Epithelial cell of esophagus (primary cell): ENCODE measurements at regions not wholly inside any gene's neighbourhood (a gene's known extent, or its start where the extent isn't known, plus 50 kb on each side); places are given as distances from the start of the nearest gene placed in this dataset.

Experiments used
- DNase-seq: peaks from one replicate; pipeline ENCODE4 v3.0.0; 2010; ENCODE audit warnings: low read depth
- H3K4me3 ChIP-seq: 2 replicates; pipeline ENCODE4 v1.5.1; 2011; ENCODE audit warnings: mild to moderate bottlenecking, low read length, control low read depth
- TF ChIP-seq, protein P1 (sequence below): IDR thresholded peaks from 2 replicates; pipeline ENCODE4 v1.5.1; 2011; ENCODE audit warnings: low read depth, mild to moderate bottlenecking, low read length, control low read depth, inconsistent platforms; ENCODE audit not compliant: insufficient read depth; ENCODE audit errors: missing control alignments

DNA sequence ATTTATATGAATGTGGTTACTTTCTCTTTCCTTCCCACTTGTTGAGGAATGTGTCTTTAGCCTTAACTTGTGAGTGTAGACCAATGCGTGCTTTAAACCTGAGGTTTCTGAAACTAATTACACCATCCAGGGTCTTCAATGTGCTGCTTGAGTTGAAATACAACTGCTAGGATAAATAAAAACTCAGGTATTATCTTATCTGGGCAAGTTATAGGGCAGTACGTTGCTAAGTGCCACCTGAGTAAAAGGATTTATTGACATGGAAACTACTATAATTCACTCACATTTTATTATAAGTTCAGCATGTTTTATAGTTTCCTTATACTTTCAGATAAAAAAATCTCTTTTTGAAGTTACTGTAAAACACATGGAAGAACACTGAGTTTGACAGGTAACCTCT is 1136.8 kb upstream of the NUDT12 start:
- no peak for DNase-seq
- H3K4me3 ChIP-seq: no peak overlapping the region
- TF ChIP-seq, protein P1, sequence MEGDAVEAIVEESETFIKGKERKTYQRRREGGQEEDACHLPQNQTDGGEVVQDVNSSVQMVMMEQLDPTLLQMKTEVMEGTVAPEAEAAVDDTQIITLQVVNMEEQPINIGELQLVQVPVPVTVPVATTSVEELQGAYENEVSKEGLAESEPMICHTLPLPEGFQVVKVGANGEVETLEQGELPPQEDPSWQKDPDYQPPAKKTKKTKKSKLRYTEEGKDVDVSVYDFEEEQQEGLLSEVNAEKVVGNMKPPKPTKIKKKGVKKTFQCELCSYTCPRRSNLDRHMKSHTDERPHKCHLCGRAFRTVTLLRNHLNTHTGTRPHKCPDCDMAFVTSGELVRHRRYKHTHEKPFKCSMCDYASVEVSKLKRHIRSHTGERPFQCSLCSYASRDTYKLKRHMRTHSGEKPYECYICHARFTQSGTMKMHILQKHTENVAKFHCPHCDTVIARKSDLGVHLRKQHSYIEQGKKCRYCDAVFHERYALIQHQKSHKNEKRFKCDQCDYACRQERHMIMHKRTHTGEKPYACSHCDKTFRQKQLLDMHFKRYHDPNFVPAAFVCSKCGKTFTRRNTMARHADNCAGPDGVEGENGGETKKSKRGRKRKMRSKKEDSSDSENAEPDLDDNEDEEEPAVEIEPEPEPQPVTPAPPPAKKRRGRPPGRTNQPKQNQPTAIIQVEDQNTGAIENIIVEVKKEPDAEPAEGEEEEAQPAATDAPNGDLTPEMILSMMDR: no peak

DNA sequence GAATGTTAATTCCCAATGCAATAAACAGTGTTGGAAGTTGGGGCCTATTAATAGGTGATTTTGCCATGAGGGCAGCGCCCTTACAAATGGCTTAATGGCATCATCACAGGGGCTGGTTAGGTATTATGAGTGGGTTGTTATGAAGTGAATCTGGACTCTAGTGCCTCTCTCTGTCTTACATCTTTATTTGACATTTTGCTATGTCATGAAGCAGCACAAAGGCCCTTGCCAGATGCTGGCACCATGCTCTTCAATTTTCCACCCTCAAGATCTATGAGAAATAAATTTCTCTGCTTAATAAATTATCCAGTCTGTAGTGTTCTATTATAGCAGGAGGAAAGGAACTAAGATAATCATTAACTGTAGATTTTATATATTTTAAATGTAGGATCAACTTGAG is 1098.7 kb upstream of the NUDT12 start:
- DNase-seq: no peak
- TF ChIP-seq, protein P1: no peak

DNA sequence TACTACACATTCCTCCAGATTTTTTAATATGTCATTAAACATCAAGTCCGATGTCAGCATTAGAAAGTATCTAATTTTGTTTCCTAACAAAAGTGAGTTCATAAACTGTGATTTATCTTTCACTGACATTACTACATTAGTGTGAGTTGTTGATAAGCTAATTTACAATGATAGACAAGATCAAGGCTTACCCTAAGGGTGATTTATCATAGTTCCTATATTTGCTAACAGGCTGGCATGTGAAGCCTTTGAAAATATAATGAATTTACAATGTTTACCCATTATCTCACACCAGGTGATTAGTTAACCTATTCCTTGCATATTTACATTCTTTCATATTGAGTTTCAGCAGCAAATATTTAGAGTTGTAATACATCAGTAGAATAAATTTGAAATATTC is 1096.9 kb upstream of the NUDT12 start:
- H3K4me3 ChIP-seq: no peak overlapping the region
- no peak for DNase-seq
- TF ChIP-seq, protein P1: no peak

More for the DNA sequence above, 1098.7 kb upstream of the NUDT12 start:
- H3K4me3 ChIP-seq: no peak overlapping the region

DNA sequence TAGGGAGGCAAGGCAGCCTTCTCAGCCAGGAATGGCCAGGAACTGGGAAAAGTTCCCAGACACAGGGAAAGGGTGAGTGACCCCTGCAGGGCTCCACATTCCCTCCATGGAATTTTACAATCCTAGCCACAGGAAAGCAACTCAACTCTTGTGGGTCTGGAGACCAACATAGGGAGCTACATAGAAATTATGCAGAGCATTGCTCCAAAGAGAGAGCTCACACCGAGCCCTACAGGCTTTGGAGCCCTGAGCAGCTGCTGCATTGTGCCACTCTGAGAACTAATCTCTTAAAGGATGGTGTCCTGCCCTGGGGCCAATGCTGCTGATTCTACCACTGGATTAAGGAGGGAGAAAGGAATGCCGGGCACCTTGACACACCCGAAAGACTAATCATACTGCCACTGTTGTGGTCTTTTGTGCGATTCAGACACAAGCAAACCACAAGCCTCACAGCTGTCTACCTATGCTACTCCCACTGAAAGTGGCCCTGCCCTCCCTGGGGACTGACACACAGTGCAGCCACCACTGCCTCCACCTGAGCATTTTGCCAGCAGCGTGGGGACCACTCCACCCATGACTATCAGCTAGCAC is 1089.8 kb upstream of the NUDT12 start:
- peak; percentile 2 for DNase-seq
- TF ChIP-seq, protein P1: no peak
- H3K4me3 ChIP-seq: no peak overlapping the region

DNA sequence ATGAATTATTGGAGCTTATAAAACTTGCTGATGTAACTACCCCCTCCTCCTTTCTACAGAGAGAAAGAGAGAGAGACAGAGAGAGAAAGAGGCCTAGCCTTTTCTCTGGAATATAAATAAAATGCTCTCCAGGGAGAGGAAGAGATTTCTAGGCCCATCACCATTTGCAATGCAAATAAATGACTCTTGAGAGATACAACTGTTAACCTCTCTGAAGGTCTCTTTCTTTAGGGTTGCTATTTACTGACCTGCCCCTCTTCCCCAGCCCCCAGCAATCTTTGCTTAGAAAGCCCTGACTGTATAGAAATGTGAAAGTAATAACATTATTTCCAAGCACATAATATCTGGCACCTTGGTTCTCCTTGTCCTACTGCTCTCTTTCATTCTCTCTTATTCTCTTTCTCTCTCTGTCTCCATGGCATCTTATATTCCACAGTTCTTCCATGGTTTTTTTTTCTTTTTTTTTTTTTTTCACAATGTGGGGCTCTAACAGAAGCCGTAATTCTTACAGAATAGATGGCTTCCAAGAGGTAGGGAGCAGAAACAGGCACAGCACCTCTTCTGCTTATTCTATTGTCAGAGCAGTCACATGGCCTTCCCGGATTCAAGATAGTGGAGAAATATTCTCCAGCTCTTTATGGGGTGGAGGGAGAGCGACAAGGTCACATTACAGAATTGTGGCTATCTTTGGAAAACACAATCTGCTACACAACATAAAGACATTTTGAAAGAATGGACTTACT is 1087.9 kb upstream of the NUDT12 start:
- no peak for DNase-seq
- no peak overlapping the region for H3K4me3 ChIP-seq
- TF ChIP-seq, protein P1: no peak

DNA sequence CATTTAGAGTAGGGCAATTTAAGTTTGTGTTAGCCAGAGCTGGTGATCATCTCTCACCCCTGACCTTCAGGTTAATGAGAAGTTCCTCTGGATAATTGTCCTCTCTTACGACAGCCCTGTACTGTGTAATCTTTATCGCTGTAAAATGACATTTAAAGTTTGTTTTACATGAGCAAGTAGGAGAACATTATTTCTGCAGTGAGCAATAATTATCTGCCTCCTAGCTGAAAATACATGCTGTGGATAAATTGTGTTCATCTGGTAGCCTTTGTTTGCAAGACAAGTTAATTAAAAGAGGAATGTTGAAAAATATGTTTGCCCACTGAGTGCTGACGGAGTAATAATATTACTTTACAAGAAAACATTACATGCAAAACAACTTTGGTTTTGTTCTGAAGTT is 1083.8 kb upstream of the NUDT12 start:
- no peak for DNase-seq
- TF ChIP-seq, protein P1: no peak
- no peak overlapping the region for H3K4me3 ChIP-seq

DNA sequence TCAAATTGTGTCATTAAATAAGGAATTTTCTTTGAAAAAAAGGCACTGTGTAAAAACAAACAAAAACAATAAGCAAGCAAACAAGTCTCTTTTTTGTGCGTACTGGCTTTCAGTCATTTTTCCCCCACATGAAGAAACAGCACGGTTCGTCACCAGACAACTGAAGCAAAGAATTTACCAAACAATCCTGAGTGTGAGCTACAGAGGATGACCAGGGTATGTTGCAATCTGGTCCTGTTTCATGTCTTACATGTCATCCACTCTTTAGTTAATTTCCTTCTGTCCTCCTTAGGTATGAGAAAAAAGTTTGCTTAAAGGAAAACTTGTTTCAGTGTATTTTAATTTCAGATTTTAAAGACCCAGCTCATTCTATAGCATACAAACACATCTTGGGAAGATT is 1080.7 kb upstream of the NUDT12 start:
- no peak overlapping the region for H3K4me3 ChIP-seq
- DNase-seq: peak; percentile 4
- TF ChIP-seq, protein P1: no peak
